ENCODE measurements at regions not wholly inside any gene's neighbourhood (a gene's known extent, or its start where the extent isn't known, plus 50 kb on each side); places are given as distances from the start of the nearest gene placed in this dataset.
A peak's percentile ranks its signal among the peaks of the same experiment; 100 is the strongest.

DNA sequence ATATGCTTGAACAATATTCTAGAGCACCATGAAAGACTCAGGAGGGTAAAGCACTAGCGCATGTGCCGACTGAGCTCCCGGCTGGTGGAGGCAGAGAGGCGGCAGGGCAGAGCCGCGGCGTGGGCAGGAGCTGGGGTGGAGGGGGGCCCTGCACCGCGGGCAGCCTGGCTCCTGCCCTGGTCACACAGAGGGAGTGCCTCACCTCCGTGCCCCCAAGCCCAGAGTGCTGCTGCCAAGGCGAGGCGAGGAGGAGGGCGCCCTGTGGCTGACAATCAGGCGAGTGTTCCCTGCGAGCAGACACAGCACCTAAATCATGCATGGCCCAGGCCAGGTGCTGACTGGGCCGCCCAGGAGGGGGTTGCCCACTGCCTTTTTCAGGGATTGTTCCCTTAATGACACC lies 105.8 kb upstream of the TNRC6C start:
- no peak overlapping the region for H3K27ac ChIP-seq (replicated peaks)
- peak; percentile 6 for DNase-seq

GRCh38 chr17:77853191-77853977 lies 105.1 kb upstream of the TNRC6C start:
- no peak overlapping the region for H3K4me3 ChIP-seq
- H3K27me3 ChIP-seq (ENCODE audit: low read depth) = no peaks in the 10 kb centered on the region
- H3K9me3 ChIP-seq (replicated peaks) = no peaks in the 10 kb centered on the region
- H3K27ac ChIP-seq (replicated peaks) = no peak overlapping the region
- H3K4me1 ChIP-seq = no peaks in the 10 kb centered on the region
- TF ChIP-seq, protein P1, sequence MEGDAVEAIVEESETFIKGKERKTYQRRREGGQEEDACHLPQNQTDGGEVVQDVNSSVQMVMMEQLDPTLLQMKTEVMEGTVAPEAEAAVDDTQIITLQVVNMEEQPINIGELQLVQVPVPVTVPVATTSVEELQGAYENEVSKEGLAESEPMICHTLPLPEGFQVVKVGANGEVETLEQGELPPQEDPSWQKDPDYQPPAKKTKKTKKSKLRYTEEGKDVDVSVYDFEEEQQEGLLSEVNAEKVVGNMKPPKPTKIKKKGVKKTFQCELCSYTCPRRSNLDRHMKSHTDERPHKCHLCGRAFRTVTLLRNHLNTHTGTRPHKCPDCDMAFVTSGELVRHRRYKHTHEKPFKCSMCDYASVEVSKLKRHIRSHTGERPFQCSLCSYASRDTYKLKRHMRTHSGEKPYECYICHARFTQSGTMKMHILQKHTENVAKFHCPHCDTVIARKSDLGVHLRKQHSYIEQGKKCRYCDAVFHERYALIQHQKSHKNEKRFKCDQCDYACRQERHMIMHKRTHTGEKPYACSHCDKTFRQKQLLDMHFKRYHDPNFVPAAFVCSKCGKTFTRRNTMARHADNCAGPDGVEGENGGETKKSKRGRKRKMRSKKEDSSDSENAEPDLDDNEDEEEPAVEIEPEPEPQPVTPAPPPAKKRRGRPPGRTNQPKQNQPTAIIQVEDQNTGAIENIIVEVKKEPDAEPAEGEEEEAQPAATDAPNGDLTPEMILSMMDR (IDR thresholded peaks at IDR 0.05; ENCODE audit: borderline replicate concordance) = no peak
- intact Hi-C loops (cut with micrococcal nuclease) = no loop called here
- peak; percentile 0 for DNase-seq
- no peaks in the 10 kb centered on the region for H3K36me3 ChIP-seq

More for the DNA sequence above, 105.8 kb upstream of the TNRC6C start:
- H3K4me3 ChIP-seq = no peak overlapping the region
- no peaks in the 10 kb centered on the region for H3K27me3 ChIP-seq (ENCODE audit: low read depth)
- intact Hi-C loops (cut with micrococcal nuclease) = no loop called here
- no peaks in the 10 kb centered on the region for H3K36me3 ChIP-seq
- no peaks in the 10 kb centered on the region for H3K9me3 ChIP-seq (replicated peaks)
- no peaks in the 10 kb centered on the region for H3K4me1 ChIP-seq
- TF ChIP-seq, protein P1 (IDR thresholded peaks at IDR 0.05; ENCODE audit: borderline replicate concordance) = no peak

GRCh38 chr17:77854083-77854758 lies 104.3 kb upstream of the TNRC6C start:
- Histone ChIP-seq H3K4me3 (no peak overlapping the region), H3K4me1 (peaks cover 5% of the 10 kb centered on the region), H3K27me3 (ENCODE audit: low read depth) (no peaks in the 10 kb centered on the region), H3K36me3 (no peaks in the 10 kb centered on the region), H3K9me3 (replicated peaks) (no peaks in the 10 kb centered on the region), H3K27ac (replicated peaks) (no peak overlapping the region)
- DNase-seq = peak; percentile 4
- intact Hi-C loops (cut with micrococcal nuclease) = no loop called here
- TF ChIP-seq, protein P1 (IDR thresholded peaks at IDR 0.05; ENCODE audit: borderline replicate concordance) = no peak

DNA sequence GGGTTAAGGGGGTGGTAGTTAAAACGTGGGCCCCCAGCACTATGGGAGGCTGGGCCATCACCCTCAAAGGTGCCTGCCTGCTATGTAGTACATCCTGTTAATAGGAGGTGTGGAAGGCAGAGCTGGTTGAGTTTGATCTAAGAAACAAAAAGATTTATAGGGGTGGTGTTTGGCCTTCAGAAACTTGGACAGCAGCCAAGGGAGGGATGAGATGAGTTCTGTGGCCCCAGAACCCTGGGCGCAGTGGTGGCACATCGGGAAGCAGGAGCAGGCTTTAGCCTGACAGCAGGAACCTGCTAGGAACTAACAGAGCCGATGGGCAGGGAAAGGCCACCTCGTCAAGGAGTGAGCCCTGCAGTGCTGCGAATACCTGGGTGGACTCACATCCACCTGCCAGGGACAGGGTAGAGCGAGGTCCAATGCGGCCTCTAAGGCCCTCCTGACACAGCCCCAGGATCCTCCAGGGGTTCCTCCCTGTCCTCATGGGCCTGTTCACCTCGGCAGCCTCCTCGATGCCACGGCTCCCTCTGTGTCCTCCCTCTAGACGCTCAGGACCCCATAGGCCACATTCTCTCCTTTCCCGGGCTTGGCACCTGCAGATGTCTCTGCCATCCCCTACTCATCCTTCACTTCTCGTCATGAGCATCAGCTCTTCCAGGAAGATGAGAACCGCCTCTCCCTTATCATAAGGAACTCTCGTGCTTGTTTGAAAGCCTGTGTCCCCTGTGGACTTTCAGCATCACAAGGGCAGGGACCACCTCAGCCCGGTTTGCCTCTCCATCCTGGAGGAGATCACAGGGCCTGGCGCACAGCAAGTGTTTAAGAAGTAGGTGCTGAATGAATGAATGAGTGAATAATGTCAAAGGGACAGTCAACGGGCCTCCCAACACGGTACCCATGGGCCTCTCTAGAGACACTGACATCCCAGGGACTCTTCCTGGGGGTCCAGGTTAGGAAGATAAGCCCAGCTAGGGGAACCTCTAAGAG lies 103.5 kb upstream of the TNRC6C start:
- Histone ChIP-seq H3K9me3 (replicated peaks) (no peaks in the 10 kb centered on the region), H3K4me3 (no peak overlapping the region), H3K4me1 (peaks cover 5% of the 10 kb centered on the region), H3K27me3 (ENCODE audit: low read depth) (no peaks in the 10 kb centered on the region), H3K27ac (replicated peaks) (no peak overlapping the region), H3K36me3 (no peaks in the 10 kb centered on the region)
- TF ChIP-seq, protein P1 (IDR thresholded peaks at IDR 0.05; ENCODE audit: borderline replicate concordance) = no peak
- intact Hi-C loops (cut with micrococcal nuclease) = no loop called here
- DNase-seq = no peak

Data from left ventricle myocardium inferior (tissue), 1 donor.